Lower leg skin (tissue), 3 donors: ENCODE measurements at regions not wholly inside any gene's neighbourhood (a gene's known extent, or its start where the extent isn't known, plus 50 kb on each side); places are given as distances from the start of the nearest gene placed in this dataset.
"Not testable (repeated sequence)": the region's sequence is repeated elsewhere in the genome, so short reads cannot be mapped to it uniquely, and the experiment has no call there.

Experiments used
- CTCF ChIP-seq, 3 donors: fragments of 450-650 bp; IDR thresholded peaks; one replicate each; pipeline ENCODE4 v1.5.1; 2016; ENCODE audit warnings: antibody characterized with exemption in 3 of 3, mild to moderate bottlenecking in 3 of 3, moderate library complexity in 2 of 3
- POLR2A ChIP-seq, 2 donors: fragments of 450-650 bp; IDR thresholded peaks; one replicate each; pipeline ENCODE4 v1.6.1; 2016 to 2017; ENCODE audit warnings: antibody characterized with exemption in 2 of 2, mild to moderate bottlenecking in 1 of 2, moderate library complexity in 1 of 2

- not testable (repeated sequence) for TF ChIP-seq POLR2A, CTCF (IDR thresholded peaks at IDR 0.05)
Measured at GRCh38 chr9:42412354-42412753, 228.9 kb downstream of the SPATA31A6 start.
